ENCODE measurements at regions not wholly inside any gene's neighbourhood (a gene's known extent, or its start where the extent isn't known, plus 50 kb on each side); places are given as distances from the start of the nearest gene placed in this dataset.
"Not testable (repeated sequence)": the region's sequence is repeated elsewhere in the genome, so short reads cannot be mapped to it uniquely, and the experiment has no call there.

DNA sequence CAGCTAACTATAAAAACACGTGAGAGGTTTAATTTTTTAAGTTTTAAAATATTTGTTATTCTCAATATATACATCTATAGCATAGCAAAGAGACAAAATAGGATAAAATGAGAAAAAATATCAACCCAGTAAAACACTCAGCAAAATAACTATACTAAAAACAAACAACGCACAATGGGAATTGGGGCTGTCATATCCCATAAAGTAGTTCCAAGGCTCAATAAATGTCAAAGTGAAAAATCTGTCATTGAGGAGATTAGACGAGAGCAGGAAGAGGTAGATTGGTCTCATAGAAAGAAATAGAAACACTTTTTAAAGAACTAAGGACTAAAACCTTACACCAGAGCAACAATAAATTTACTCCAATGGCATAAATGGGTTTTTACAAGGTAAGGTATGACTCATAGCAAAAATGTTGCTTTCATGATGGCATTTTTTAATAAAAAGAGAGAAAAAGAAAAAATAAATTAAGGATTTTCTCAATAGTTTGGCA lies 153.7 kb downstream of the EVA1A start:
- no peak for DNase-seq (ENCODE audit: extremely low spot score)
- intact Hi-C loops (cut with DNase I), result no loop called here
- Histone ChIP-seq H3K27ac (replicated peaks in 1 of 4) (no peak overlapping the region), H3K4me3 (no peak overlapping the region), H3K4me1 (no peaks in the 10 kb centered on the region), H3K9me3 (peaks cover 0 to 10% (median 0%) of the 10 kb centered on the region in 4 donors), H3K36me3 (no peaks in the 10 kb centered on the region), H3K27me3 (peaks cover 0 to 25% (median 0%) of the 10 kb centered on the region in 4 donors)
- WGBS, result 70% methylated on average over 3 of the region's 3 CpGs
- TF ChIP-seq POLR2AphosphoS5 (IDR thresholded peaks at IDR 0.05) (no peak), POLR2A (IDR thresholded peaks at IDR 0.05; ENCODE audit: low read depth) (no peak), EP300 (IDR thresholded peaks at IDR 0.05) (no peak)
- TF ChIP-seq, protein P1, sequence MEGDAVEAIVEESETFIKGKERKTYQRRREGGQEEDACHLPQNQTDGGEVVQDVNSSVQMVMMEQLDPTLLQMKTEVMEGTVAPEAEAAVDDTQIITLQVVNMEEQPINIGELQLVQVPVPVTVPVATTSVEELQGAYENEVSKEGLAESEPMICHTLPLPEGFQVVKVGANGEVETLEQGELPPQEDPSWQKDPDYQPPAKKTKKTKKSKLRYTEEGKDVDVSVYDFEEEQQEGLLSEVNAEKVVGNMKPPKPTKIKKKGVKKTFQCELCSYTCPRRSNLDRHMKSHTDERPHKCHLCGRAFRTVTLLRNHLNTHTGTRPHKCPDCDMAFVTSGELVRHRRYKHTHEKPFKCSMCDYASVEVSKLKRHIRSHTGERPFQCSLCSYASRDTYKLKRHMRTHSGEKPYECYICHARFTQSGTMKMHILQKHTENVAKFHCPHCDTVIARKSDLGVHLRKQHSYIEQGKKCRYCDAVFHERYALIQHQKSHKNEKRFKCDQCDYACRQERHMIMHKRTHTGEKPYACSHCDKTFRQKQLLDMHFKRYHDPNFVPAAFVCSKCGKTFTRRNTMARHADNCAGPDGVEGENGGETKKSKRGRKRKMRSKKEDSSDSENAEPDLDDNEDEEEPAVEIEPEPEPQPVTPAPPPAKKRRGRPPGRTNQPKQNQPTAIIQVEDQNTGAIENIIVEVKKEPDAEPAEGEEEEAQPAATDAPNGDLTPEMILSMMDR (IDR thresholded peaks at IDR 0.05), result no peak

DNA sequence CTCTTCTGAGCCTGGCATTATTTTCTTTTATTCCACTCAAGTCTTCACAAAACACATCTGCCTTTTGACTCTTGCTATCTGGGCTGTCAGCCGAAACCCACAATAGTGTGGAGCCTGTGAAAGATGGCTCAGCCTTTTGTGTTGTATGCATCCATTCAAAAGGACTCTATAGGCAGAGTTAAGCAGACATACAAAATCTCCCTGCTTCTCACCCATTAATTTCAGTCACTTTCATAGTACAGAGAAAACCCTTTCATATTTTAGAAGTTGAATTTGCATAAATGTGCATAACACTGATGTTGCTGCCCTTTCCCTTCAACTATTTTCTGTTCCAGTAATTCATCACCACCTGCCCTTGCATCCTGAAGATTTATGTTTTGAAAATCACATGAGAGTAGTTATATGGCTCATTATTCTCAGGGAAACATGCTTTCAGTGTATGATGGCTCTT lies 154.6 kb downstream of the EVA1A start:
- Histone ChIP-seq H3K27ac (replicated peaks in 1 of 4) (no peak overlapping the region), H3K9me3 (peaks cover 0 to 7% (median 0%) of the 10 kb centered on the region in 4 donors), H3K4me3 (no peak overlapping the region), H3K4me1 (no peaks in the 10 kb centered on the region), H3K36me3 (no peaks in the 10 kb centered on the region), H3K27me3 (peaks cover 0 to 25% (median 0%) of the 10 kb centered on the region in 4 donors)
- no peak for TF ChIP-seq POLR2A (IDR thresholded peaks at IDR 0.05; ENCODE audit: low read depth)
- WGBS, result 67% methylated on average over 1 of the region's 1 CpG
- DNase-seq (ENCODE audit: extremely low spot score), result no peak
- intact Hi-C loops (cut with DNase I), result no loop called here

DNA sequence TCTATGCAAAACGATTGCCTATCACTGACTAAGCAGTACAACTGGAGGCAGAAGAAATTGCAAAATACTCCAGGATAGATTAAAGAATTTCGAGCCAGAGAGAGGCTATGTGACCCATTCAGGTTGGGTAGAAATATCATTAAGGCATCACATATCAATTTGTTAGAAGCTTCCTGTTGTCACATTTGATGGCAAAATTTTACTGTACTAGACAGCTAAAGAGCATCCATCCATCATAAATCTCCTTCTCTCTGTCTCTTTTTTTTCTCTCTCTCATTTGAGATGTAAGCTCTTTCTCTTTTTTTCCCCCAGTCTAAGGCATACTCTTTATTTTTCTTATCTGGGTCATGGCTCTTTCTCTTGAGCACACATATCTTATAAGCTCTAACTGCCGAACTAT lies 155.7 kb downstream of the EVA1A start:
- Histone ChIP-seq H3K27ac (replicated peaks in 1 of 4) (no peak overlapping the region), H3K36me3 (no peaks in the 10 kb centered on the region), H3K9me3 (no peaks in the 10 kb centered on the region), H3K4me3 (no peak overlapping the region), H3K4me1 (no peaks in the 10 kb centered on the region), H3K27me3 (peaks cover 0 to 25% (median 0%) of the 10 kb centered on the region in 4 donors)
- WGBS, result 53% methylated on average over 3 of the region's 3 CpGs
- no peak for DNase-seq (ENCODE audit: extremely low spot score)
- intact Hi-C loops (cut with DNase I), result no loop called here
- TF ChIP-seq EP300 (IDR thresholded peaks at IDR 0.05), result no peak
- no peak for TF ChIP-seq POLR2A (IDR thresholded peaks at IDR 0.05; ENCODE audit: low read depth)
- no peak for TF ChIP-seq POLR2AphosphoS5 (IDR thresholded peaks at IDR 0.05)
- TF ChIP-seq, protein P1 (IDR thresholded peaks at IDR 0.05), result no peak

DNA sequence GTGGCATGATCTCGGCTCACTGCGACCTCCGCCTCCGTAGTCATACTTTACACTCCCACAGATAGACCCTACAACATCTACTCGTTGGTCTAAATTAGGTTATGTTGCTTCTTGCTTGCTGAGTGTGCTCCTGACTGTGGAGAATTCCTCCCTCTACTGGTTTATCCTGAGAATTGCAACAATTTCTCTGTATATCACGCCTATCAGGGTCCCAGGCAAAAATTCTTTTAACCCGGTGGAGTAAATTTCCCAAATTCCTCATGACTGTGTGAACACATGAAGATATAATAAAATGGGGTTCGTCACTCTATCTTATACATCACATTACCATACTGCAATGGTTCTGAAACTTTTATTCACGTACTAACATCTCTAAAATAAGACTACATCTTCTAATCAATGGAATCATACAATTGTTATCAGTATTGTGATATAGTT lies 156.7 kb downstream of the EVA1A start:
- H3K27ac ChIP-seq (replicated peaks in 1 of 4), result no peak overlapping the region
- H3K27me3 ChIP-seq, result peaks cover 0 to 19% (median 0%) of the 10 kb centered on the region in 4 donors
- no peaks in the 10 kb centered on the region for H3K4me1 ChIP-seq
- TF ChIP-seq, protein P1 (IDR thresholded peaks at IDR 0.05), result peak; percentile 57 to 74 (median 62)
- TF ChIP-seq POLR2A (IDR thresholded peaks at IDR 0.05; ENCODE audit: low read depth), result no peak
- TF ChIP-seq POLR2AphosphoS5 (IDR thresholded peaks at IDR 0.05), result no peak
- WGBS, result 29% methylated on average over 9 of the region's 9 CpGs
- no peaks in the 10 kb centered on the region for H3K9me3 ChIP-seq
- H3K4me3 ChIP-seq, result no peak overlapping the region
- no peak for DNase-seq (ENCODE audit: extremely low spot score)
- intact Hi-C loops (cut with DNase I), result loop anchor here (2.0 kb wide), 1 partner anchor 485 kb away; no protein-coding TSS in a partner anchor
- no peaks in the 10 kb centered on the region for H3K36me3 ChIP-seq

DNA sequence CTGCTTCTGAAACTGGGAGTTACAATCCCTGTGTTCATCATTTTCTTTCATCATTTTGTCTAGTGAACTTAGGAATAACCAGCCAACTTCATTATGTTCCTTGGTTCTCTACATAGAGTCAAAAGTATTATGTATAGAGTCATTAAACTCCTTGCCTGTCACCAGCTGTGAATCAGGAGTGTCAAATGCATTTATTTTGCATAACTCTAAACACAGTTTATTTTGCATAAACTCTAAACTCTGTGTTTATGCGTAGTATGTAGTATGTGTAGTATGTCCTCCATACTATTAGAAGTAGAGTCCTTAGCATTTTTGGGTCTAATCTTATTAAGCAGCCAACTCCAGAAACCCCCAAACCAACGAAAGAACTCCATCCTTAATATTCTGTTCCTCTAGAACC lies 164.4 kb downstream of the EVA1A start:
- no peak for DNase-seq (ENCODE audit: extremely low spot score)
- Histone ChIP-seq H3K4me1 (no peaks in the 10 kb centered on the region), H3K4me3 (no peak overlapping the region), H3K27ac (replicated peaks in 1 of 4) (no peak overlapping the region), H3K27me3 (no peaks in the 10 kb centered on the region), H3K9me3 (no peaks in the 10 kb centered on the region), H3K36me3 (no peaks in the 10 kb centered on the region)
- intact Hi-C loops (cut with DNase I), result no loop called here
- 96% methylated on average over 2 of the region's 2 CpGs for WGBS
- TF ChIP-seq POLR2A (IDR thresholded peaks at IDR 0.05; ENCODE audit: low read depth) (no peak), EP300 (IDR thresholded peaks at IDR 0.05) (no peak), POLR2AphosphoS5 (IDR thresholded peaks at IDR 0.05) (no peak)
- TF ChIP-seq, protein P1 (IDR thresholded peaks at IDR 0.05), result no peak

DNA sequence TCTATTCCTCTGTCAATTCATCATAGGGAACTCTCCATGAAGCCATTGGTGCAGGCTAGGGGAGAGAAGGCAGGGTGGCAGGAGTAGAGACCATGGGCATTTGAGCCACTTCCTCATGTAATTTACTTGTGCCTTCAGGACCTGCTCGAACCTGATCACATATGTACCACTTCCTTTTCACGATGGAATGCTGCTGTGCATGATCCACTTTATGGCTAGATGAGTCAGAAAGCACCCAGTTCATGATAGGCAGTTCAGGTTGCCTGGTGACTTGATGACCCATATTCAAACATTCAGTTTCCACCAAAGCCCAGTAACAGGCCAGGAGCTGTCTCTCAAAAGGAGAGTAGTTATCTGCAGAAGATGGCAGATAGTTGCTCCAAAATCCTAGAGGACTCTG lies 166.0 kb downstream of the EVA1A start:
- H3K9me3 ChIP-seq; H3K27ac ChIP-seq (replicated peaks in 1 of 4); DNase-seq (ENCODE audit: extremely low spot score); intact Hi-C loops (cut with DNase I); H3K27me3 ChIP-seq; H3K4me3 ChIP-seq; H3K4me1 ChIP-seq; H3K36me3 ChIP-seq: not testable (repeated sequence)
- WGBS, result 91% methylated on average over 2 of the region's 2 CpGs

All from esophagus muscularis mucosa (tissue), 4 donors.